Gastrocnemius medialis (tissue), 4 donors: ENCODE measurements at regions not wholly inside any gene's neighbourhood (a gene's known extent, or its start where the extent isn't known, plus 50 kb on each side); places are given as distances from the start of the nearest gene placed in this dataset.

Experiments used
- ATAC-seq, 2 donors: fragments of 150-250 bp; one replicate each; pipeline ENCODE4 v1.9.1; 2016
- DNase-seq, 2 donors: peaks; one replicate each; pipeline ENCODE4 v3.0.0-alpha.2; 2019
- H3K27ac ChIP-seq, 4 donors: fragments of 200-600 bp; sonication (generic); 1 replicate in 1 of 4; 2 replicates in 3 of 4; pipeline ENCODE4 v1.5.1; 2016 to 2018; ENCODE audit warnings: mild to moderate bottlenecking in 2 of 4, moderate library complexity in 1 of 4
- H3K27me3 ChIP-seq, 3 donors: fragments of 200-600 bp; sonication (generic) in 2 of 3; 1 replicate in 1 of 3; 2 replicates in 2 of 3; pipeline versions ENCODE4 v1.5.1 to v1.6.0; 2016 to 2019; ENCODE audit warnings: mild to moderate bottlenecking in 1 of 3, moderate library complexity in 1 of 3
- H3K36me3 ChIP-seq, 2 donors: fragments of 200-600 bp; sonication (generic) in 1 of 2; one replicate each; pipeline ENCODE4 v1.5.1; 2017 to 2018
- H3K4me1 ChIP-seq, 2 donors: fragments of 200-600 bp; sonication (generic) in 1 of 2; one replicate each; pipeline ENCODE4 v1.5.1; 2016 to 2017; ENCODE audit warnings: mild to moderate bottlenecking in 2 of 2
- H3K4me3 ChIP-seq, 4 donors: fragments of 200-600 bp; sonication (generic) in 3 of 4; 1 replicate in 1 of 4; 2 replicates in 3 of 4; pipeline ENCODE4 v1.5.1; 2016 to 2019; ENCODE audit warnings: mild to moderate bottlenecking in 2 of 4
- H3K9me3 ChIP-seq, 3 donors: fragments of 200-600 bp; sonication (generic) in 2 of 3; 1 replicate in 1 of 3; 2 replicates in 2 of 3; pipeline ENCODE4 v1.5.1; 2016 to 2019
- CTCF ChIP-seq, 5 experiments: fragments of 450-650 bp in 3 of 5; fragments of 200-600 bp in 2 of 5; sonication (generic) in 2 of 5; IDR thresholded peaks in 4 of 5; conservative IDR thresholded peaks in 1 of 5; 1 replicate in 4 of 5; 2 replicates in 1 of 5; pipeline ENCODE4 v1.5.1; 2016 to 2019; ENCODE audit warnings: antibody characterized with exemption in 5 of 5, mild to moderate bottlenecking in 3 of 5, moderate library complexity in 3 of 5
- POLR2A ChIP-seq, 2 donors: fragments of 450-650 bp; IDR thresholded peaks; one replicate each; pipeline ENCODE4 v1.6.1; 2017; ENCODE audit warnings: antibody characterized with exemption in 2 of 2, mild to moderate bottlenecking in 2 of 2, moderate library complexity in 2 of 2
- in situ Hi-C, 4 donors: fragments of 200-750 bp; cut with MboI; loops; one replicate each; pipeline versions ENCODE4 v1.15.0 to v1.8.0; 2017; ENCODE audit warnings: low sequenced_read_pairs in 4 of 4
- intact Hi-C: fragments of 100-400 bp; cut with DNase I; formaldehyde crosslinking; loops from one replicate; pipeline ENCODE4 v1.15.1; 2023; ENCODE audit warnings: low total_unique reads

GRCh38 chr14:55500219-55500701 is 59.8 kb upstream of the TBPL2 start:
- TF ChIP-seq CTCF (IDR thresholded peaks at IDR 0.05 in 4 of 5, conservative IDR thresholded peaks at IDR 0.05 in 1 of 5), result no peak
- no peak for TF ChIP-seq POLR2A (IDR thresholded peaks at IDR 0.05)
- H3K4me3 ChIP-seq, result no peak overlapping the region
- in situ Hi-C loops, result no loop called here
- H3K36me3 ChIP-seq, result no peaks in the 10 kb centered on the region
- intact Hi-C loops, result no loop called here
- H3K27ac ChIP-seq, result no peak overlapping the region
- ATAC-seq (no peak), DNase-seq (no peak)
- H3K4me1 ChIP-seq, result no peaks in the 10 kb centered on the region
- H3K9me3 ChIP-seq, result no peaks in the 10 kb centered on the region
- H3K27me3 ChIP-seq, result no peaks in the 10 kb centered on the region

- no peaks in the 10 kb centered on the region for H3K36me3 ChIP-seq
- H3K4me3 ChIP-seq, result no peak overlapping the region
- intact Hi-C loops, result no loop called here
- H3K4me1 ChIP-seq, result no peaks in the 10 kb centered on the region
- in situ Hi-C loops, result no loop called here
- H3K27me3 ChIP-seq, result no peaks in the 10 kb centered on the region
- TF ChIP-seq CTCF (IDR thresholded peaks at IDR 0.05 in 4 of 5, conservative IDR thresholded peaks at IDR 0.05 in 1 of 5) (no peak), POLR2A (IDR thresholded peaks at IDR 0.05) (no peak)
- no peak overlapping the region for H3K27ac ChIP-seq
- H3K9me3 ChIP-seq, result no peaks in the 10 kb centered on the region
- ATAC-seq (no peak), DNase-seq (no peak)
Observed at GRCh38 chr14:55500708-55501107, 60.3 kb upstream of the TBPL2 start.

GRCh38 chr14:55502746-55503284 is 62.4 kb upstream of the TBPL2 start:
- intact Hi-C loops, result no loop called here
- no peak for DNase-seq
- no peaks in the 10 kb centered on the region for H3K27me3 ChIP-seq
- in situ Hi-C loops, result no loop called here
- H3K9me3 ChIP-seq, result no peaks in the 10 kb centered on the region
- no peak for ATAC-seq
- H3K4me1 ChIP-seq, result no peaks in the 10 kb centered on the region
- TF ChIP-seq CTCF (IDR thresholded peaks at IDR 0.05 in 4 of 5, conservative IDR thresholded peaks at IDR 0.05 in 1 of 5), result no peak
- TF ChIP-seq POLR2A (IDR thresholded peaks at IDR 0.05), result no peak
- no peaks in the 10 kb centered on the region for H3K36me3 ChIP-seq
- H3K4me3 ChIP-seq, result no peak overlapping the region
- H3K27ac ChIP-seq, result no peak overlapping the region

- Histone ChIP-seq H3K9me3 (no peaks in the 10 kb centered on the region), H3K36me3 (no peaks in the 10 kb centered on the region), H3K4me1 (no peaks in the 10 kb centered on the region), H3K4me3 (no peak overlapping the region), H3K27ac (no peak overlapping the region), H3K27me3 (no peaks in the 10 kb centered on the region)
- ATAC-seq (no peak), DNase-seq (no peak)
- in situ Hi-C loops, result no loop called here
- intact Hi-C loops, result no loop called here
- no peak for TF ChIP-seq CTCF (IDR thresholded peaks at IDR 0.05 in 4 of 5, conservative IDR thresholded peaks at IDR 0.05 in 1 of 5)
- TF ChIP-seq POLR2A (IDR thresholded peaks at IDR 0.05), result no peak
Observed at GRCh38 chr14:55505846-55506245, 65.4 kb upstream of the TBPL2 start.

GRCh38 chr14:55508676-55509075 is 68.3 kb upstream of the TBPL2 start:
- Histone ChIP-seq H3K4me1 (no peaks in the 10 kb centered on the region), H3K4me3 (no peak overlapping the region), H3K36me3 (no peaks in the 10 kb centered on the region), H3K9me3 (no peaks in the 10 kb centered on the region), H3K27ac (no peak overlapping the region), H3K27me3 (no peaks in the 10 kb centered on the region)
- TF ChIP-seq POLR2A (IDR thresholded peaks at IDR 0.05), result no peak
- TF ChIP-seq CTCF (IDR thresholded peaks at IDR 0.05 in 4 of 5, conservative IDR thresholded peaks at IDR 0.05 in 1 of 5), result no peak
- DNase-seq (no peak), ATAC-seq (no peak)
- intact Hi-C loops (no loop called here), in situ Hi-C loops (no loop called here)
